Prostate gland (tissue), 2 donors: ENCODE measurements at regions not wholly inside any gene's neighbourhood (a gene's known extent, or its start where the extent isn't known, plus 50 kb on each side); places are given as distances from the start of the nearest gene placed in this dataset.

ENCODE experiments used
- DNase-seq: peaks from one replicate; pipeline ENCODE4 v3.0.0-alpha.2; 2019; ENCODE audit warnings: low spot score
- H3K27ac ChIP-seq, 2 donors: fragments of 200-600 bp; sonication (generic); 2 replicates each; pipeline ENCODE4 v1.5.1; 2017 to 2019
- H3K27me3 ChIP-seq: fragments of 200-600 bp; sonication (generic); replicated peaks from 2 replicates; pipeline ENCODE4 v1.5.1; 2019; ENCODE audit not compliant: insufficient read depth
- H3K36me3 ChIP-seq, 2 donors: fragments of 200-600 bp; sonication (generic); 1 replicate in 1 of 2; 2 replicates in 1 of 2; pipeline versions ENCODE4 v1.5.1 to v1.8.1; 2017 to 2019
- H3K4me1 ChIP-seq: fragments of 200-600 bp; sonication (generic); replicated peaks from 2 replicates; pipeline ENCODE4 v1.5.1; 2019
- H3K4me3 ChIP-seq, 2 donors: fragments of 200-600 bp; sonication (generic); 2 replicates each; pipeline ENCODE4 v1.5.1; 2017 to 2019
- H3K9me3 ChIP-seq: fragments of 200-600 bp; sonication (generic); 2 replicates; pipeline ENCODE4 v1.5.1; 2017
- CTCF ChIP-seq, 4 experiments: fragments of 200-600 bp in 2 of 4; fragments of 450-650 bp in 2 of 4; sonication (generic) in 2 of 4; IDR thresholded peaks; 1 replicate in 3 of 4; 2 replicates in 1 of 4; pipeline ENCODE4 v1.5.1; 2016 to 2019; ENCODE audit warnings: antibody characterized with exemption in 4 of 4, mild to moderate bottlenecking in 2 of 4, moderate library complexity in 2 of 4
- POLR2A ChIP-seq: fragments of 450-650 bp; IDR thresholded peaks from one replicate; pipeline ENCODE4 v1.6.1; 2016; ENCODE audit warnings: antibody characterized with exemption, mild to moderate bottlenecking
- POLR2AphosphoS5 ChIP-seq: sonication (generic); formaldehyde crosslinking; IDR thresholded peaks from one replicate; pipeline ENCODE4 v1.6.1; 2017; ENCODE audit warnings: antibody characterized with exemption
- WGBS: methylation state at CpG from one replicate; pipeline ENCODE4 v1.1.5; 2018; 5-methylcytosine and 5-hydroxymethylcytosine counted together
- intact Hi-C: fragments of 100-400 bp; cut with DNase I; formaldehyde crosslinking; loops from one replicate; pipeline ENCODE4 v1.14.2; 2022

GRCh38 chrX:117215683-117216082 lies 752.9 kb upstream of the CT83 start:
- intact Hi-C loops = no loop called here
- Histone ChIP-seq H3K9me3 (no peaks in the 10 kb centered on the region), H3K4me3 (no peak overlapping the region), H3K27me3 (no peaks in the 10 kb centered on the region), H3K27ac (no peak overlapping the region), H3K36me3 (no peaks in the 10 kb centered on the region), H3K4me1 (no peaks in the 10 kb centered on the region)
- DNase-seq = no peak
- no peak for TF ChIP-seq POLR2AphosphoS5
- TF ChIP-seq POLR2A = no peak
- TF ChIP-seq CTCF (IDR thresholded peaks at IDR 0.05) = no peak
- 100% methylated on average over 1 of the region's 1 CpG for WGBS

- intact Hi-C loops = no loop called here
- WGBS = 53% methylated on average over 3 of the region's 3 CpGs
- H3K27ac ChIP-seq = no peak overlapping the region
Observed at GRCh38 chrX:117196481-117196880, 733.7 kb upstream of the CT83 start.

DNA sequence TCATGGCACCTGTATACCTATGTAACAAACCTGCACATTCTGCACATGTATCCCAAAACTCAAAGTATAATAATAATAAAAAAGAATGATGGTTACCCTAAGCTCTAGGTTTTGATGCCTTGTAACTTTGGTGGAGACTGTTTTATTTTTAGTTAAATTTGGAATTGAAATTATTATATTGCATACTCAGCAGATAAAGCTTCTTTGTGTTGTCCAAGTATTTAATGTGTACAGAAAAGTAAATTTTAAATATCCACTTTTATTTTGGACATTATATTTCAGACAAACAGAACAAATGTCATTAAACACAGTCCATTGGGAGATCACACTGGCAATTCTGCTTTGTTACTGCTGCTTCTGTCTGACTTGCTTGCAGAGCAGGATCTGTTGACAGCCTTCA lies 684.5 kb upstream of the CT83 start:
- no peaks in the 10 kb centered on the region for H3K36me3 ChIP-seq
- no peaks in the 10 kb centered on the region for H3K4me1 ChIP-seq
- intact Hi-C loops = no loop called here
- TF ChIP-seq POLR2A (no peak), CTCF (IDR thresholded peaks at IDR 0.05) (no peak), POLR2AphosphoS5 (no peak)
- DNase-seq = no peak
- no peak overlapping the region for H3K4me3 ChIP-seq
- no peaks in the 10 kb centered on the region for H3K27me3 ChIP-seq
- no peak overlapping the region for H3K27ac ChIP-seq
- H3K9me3 ChIP-seq = no peaks in the 10 kb centered on the region

More at GRCh38 chrX:117196481-117196880, 733.7 kb upstream of the CT83 start:
- Histone ChIP-seq H3K4me1 (no peaks in the 10 kb centered on the region), H3K27me3 (no peaks in the 10 kb centered on the region), H3K36me3 (no peaks in the 10 kb centered on the region), H3K9me3 (no peaks in the 10 kb centered on the region), H3K4me3 (no peak overlapping the region)
- TF ChIP-seq POLR2AphosphoS5 (no peak), POLR2A (no peak), CTCF (IDR thresholded peaks at IDR 0.05) (no peak)
- no peak for DNase-seq

DNA sequence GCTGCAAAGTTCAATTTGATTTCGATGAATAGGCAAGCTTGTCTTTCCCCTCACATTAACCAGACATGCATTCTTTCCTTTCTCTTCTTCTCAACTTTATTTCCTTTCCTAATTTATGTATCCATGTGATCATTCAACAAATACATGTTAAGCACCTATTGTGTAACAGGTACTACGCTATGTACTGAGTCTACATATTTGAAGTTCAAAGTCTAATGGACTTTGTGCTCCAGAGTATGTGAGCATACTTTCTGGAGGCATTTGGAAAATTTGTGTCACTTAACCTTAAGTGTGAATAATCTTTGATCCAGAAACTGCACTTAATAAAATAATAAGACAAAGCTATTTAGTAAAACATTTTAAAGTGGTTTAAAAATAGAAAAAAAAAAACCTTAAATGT lies 675.3 kb upstream of the CT83 start:
- DNase-seq = no peak
- intact Hi-C loops = no loop called here

More for the DNA sequence above, 675.3 kb upstream of the CT83 start:
- Histone ChIP-seq H3K36me3 (no peaks in the 10 kb centered on the region), H3K27me3 (no peaks in the 10 kb centered on the region), H3K9me3 (no peaks in the 10 kb centered on the region), H3K27ac (no peak overlapping the region), H3K4me1 (no peaks in the 10 kb centered on the region), H3K4me3 (no peak overlapping the region)
- TF ChIP-seq POLR2A (no peak), CTCF (IDR thresholded peaks at IDR 0.05) (no peak), POLR2AphosphoS5 (no peak)
- 86% methylated on average over 2 of the region's 2 CpGs for WGBS
